ENCODE measurements at regions not wholly inside any gene's neighbourhood (a gene's known extent, or its start where the extent isn't known, plus 50 kb on each side); places are given as distances from the start of the nearest gene placed in this dataset.

GRCh38 chr1:87612956-87613355, 284.3 kb downstream of the LMO4 start:
- TF ChIP-seq GATA1 (IDR thresholded peaks at IDR 0.05; ENCODE audit: low read depth, low read length), result no peak
- no peak for DNase-seq

GRCh38 chr1:87615491-87615890, 286.8 kb downstream of the LMO4 start:
- no peak for DNase-seq

GRCh38 chr1:87615901-87616300, 287.2 kb downstream of the LMO4 start:
- DNase-seq, result no peak

More at GRCh38 chr1:87615491-87615890, 286.8 kb downstream of the LMO4 start:
- TF ChIP-seq GATA1 (IDR thresholded peaks at IDR 0.05; ENCODE audit: low read depth, low read length), result no peak
- TF ChIP-seq POLR2A (IDR thresholded peaks at IDR 0.05; ENCODE audit: low read length), result no peak

DNA sequence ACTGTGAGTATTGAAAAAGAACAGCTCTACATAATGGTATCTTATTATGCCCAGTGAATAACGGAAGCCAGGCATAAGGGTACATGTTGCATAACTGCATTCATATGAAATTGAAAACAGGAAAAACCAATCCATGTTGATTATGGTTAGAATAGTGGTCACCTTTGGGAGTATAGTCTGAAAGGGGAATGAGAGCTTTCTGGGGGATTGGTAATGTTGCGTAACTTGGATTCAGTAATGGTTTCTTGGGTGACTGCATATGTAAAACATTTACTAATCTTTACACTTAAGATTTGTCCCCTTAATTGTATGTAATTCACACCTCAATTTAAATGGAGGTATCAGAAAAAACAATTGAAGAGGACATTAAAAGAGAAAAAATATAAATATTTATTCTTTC, 292.1 kb downstream of the LMO4 start:
- TF ChIP-seq POLR2A (IDR thresholded peaks at IDR 0.05; ENCODE audit: low read length) (no peak), GATA1 (IDR thresholded peaks at IDR 0.05; ENCODE audit: low read depth, low read length) (no peak)
- no peak for DNase-seq

More at GRCh38 chr1:87615901-87616300, 287.2 kb downstream of the LMO4 start:
- TF ChIP-seq GATA1 (IDR thresholded peaks at IDR 0.05; ENCODE audit: low read depth, low read length), result no peak
- TF ChIP-seq POLR2A (IDR thresholded peaks at IDR 0.05; ENCODE audit: low read length), result no peak

GRCh38 chr1:87629673-87630072, 301.0 kb downstream of the LMO4 start:
- DNase-seq, result no peak

GRCh38 chr1:87632232-87632631, 303.6 kb downstream of the LMO4 start:
- no peak for DNase-seq
- TF ChIP-seq POLR2A (IDR thresholded peaks at IDR 0.05; ENCODE audit: low read length) (no peak), GATA1 (IDR thresholded peaks at IDR 0.05; ENCODE audit: low read depth, low read length) (no peak)

More at GRCh38 chr1:87629673-87630072, 301.0 kb downstream of the LMO4 start:
- TF ChIP-seq GATA1 (IDR thresholded peaks at IDR 0.05; ENCODE audit: low read depth, low read length) (no peak), POLR2A (IDR thresholded peaks at IDR 0.05; ENCODE audit: low read length) (no peak)

GRCh38 chr1:87636198-87636892, 307.7 kb downstream of the LMO4 start:
- no peak for DNase-seq
- TF ChIP-seq POLR2A (IDR thresholded peaks at IDR 0.05; ENCODE audit: low read length), result no peak
- TF ChIP-seq GATA1 (IDR thresholded peaks at IDR 0.05; ENCODE audit: low read depth, low read length), result no peak

DNA sequence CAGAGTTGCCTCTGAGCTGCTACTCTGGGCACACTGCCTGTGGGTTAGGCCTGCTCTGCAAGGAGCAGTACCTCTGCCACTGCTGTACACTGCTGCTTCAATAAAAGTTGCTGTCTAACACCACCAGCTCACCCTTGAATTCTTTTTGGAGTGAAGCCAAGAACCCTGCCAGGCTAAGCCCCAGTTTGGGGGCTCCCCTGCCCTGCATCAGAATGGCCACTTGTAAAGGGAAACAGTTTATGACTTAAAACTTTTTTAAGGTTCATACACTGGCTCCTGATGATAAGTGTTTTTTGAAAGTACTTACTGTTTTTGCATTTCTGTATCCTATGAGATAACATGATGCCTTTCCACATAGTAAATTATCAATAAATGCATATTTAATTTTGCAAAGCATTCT, 310.0 kb downstream of the LMO4 start:
- no peak for TF ChIP-seq POLR2A (IDR thresholded peaks at IDR 0.05; ENCODE audit: low read length)
- no peak for TF ChIP-seq GATA1 (IDR thresholded peaks at IDR 0.05; ENCODE audit: low read depth, low read length)
- DNase-seq, result peak in 1 of 2 experiments; percentile 18

- no peak for DNase-seq
- TF ChIP-seq GATA1 (IDR thresholded peaks at IDR 0.05; ENCODE audit: low read depth, low read length) (no peak), POLR2A (IDR thresholded peaks at IDR 0.05; ENCODE audit: low read length) (no peak)
Observed at GRCh38 chr1:87641996-87642395, 313.3 kb downstream of the LMO4 start.

DNA sequence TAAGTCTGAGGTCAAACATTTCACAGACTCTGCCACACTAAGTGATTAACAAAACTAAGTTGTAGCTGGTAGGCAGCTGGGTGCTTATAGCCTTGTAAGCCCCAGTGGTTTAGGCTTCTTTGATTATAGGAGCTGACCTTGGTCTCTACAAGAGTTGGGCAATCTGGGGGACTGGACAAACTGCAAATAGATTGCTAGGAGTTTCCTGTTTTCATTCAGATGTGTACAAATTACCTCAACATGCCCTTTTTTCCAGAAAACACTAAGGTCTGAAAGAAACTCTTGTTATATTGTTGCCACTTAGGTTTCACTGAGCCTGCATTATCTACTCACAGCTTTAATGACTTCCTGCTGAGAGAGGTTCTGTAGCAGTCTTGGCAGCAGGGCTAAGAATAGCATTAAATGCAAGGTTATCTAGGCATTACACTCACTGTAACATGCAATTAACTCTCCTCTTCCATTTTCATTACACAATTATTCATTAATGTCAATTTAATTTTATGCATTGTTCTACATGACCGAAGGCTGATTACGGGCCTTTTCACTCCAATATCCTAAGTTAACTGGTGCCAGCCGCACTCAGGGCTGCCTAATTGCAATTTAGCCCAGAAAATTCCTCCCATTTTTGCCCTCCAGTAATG, 314.0 kb downstream of the LMO4 start:
- DNase-seq, result no peak
- TF ChIP-seq POLR2A (IDR thresholded peaks at IDR 0.05; ENCODE audit: low read length), result no peak
- no peak for TF ChIP-seq GATA1 (IDR thresholded peaks at IDR 0.05; ENCODE audit: low read depth, low read length)

GRCh38 chr1:87644033-87644578, 315.4 kb downstream of the LMO4 start:
- DNase-seq, result no peak
- TF ChIP-seq GATA1 (IDR thresholded peaks at IDR 0.05; ENCODE audit: low read depth, low read length), result no peak
- TF ChIP-seq POLR2A (IDR thresholded peaks at IDR 0.05; ENCODE audit: low read length), result no peak

DNA sequence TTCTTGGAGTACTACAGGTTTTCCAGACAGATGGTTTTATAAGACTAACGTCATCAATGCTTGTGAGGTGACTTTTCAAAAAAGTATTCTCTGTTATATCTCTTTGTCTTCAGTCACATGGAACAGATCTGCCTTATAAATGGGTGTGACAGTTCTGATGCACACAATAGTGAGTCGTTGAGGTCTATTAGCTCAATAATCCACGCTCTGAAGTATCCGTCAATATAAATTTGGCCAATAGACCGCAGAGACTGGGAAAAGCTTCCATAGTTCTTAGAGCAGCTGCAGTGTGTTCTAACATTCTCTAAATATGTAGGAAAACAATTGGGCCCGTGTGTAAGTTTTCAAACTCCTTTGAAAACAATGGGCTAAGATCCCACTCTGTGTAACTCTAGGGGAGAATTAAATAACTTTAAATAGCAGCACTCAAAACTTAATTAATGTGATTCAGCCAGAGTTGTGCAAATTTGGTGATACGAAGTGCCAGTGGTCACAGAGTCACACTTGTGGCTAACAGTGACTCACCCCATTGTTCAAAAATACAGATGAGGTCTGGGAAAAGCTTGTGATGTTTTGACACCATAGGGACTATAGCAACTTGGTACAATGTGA, 316.0 kb downstream of the LMO4 start:
- DNase-seq, result no peak
- no peak for TF ChIP-seq GATA1 (IDR thresholded peaks at IDR 0.05; ENCODE audit: low read depth, low read length)
- no peak for TF ChIP-seq POLR2A (IDR thresholded peaks at IDR 0.05; ENCODE audit: low read length)

DNA sequence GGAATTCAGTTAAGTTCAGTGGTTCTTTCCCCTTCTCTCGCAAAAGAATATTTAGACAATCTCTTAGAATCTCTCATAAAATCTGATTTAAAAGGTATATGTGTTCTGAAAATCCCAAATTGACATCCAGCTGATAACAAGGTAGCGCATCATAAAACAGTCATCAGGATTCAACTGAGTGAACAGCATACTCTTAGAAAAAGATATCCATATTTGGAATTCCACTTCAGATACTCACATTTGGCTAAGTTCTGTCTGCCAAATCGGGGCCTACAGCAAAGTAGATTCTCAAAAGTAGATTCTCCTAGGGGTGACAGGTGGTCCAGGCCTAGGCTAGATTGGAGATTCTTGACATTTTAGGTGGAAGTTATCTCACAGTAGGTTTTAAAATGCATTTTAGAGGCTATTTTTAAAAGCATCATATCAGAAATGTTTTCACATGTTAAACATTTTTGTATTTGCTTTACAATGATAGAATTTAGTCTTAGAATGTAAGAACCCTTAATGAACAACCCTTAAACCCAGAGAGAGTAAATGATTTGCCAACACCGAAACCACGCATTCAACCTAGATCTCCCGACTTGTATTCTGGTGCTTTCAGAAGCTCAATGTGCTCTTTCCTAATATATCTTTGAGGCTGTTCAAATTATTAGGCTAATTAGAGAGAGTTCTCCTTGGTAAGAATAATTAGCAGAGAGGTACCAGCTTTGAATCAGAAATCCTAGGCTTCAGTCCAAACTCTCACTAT, 318.9 kb downstream of the LMO4 start:
- TF ChIP-seq POLR2A (IDR thresholded peaks at IDR 0.05; ENCODE audit: low read length), result no peak
- TF ChIP-seq GATA1 (IDR thresholded peaks at IDR 0.05; ENCODE audit: low read depth, low read length), result no peak
- no peak for DNase-seq

Data from erythroblast (primary cell).